Central memory CD8-positive, alpha-beta T cell (primary cell): ENCODE measurements at regions not wholly inside any gene's neighbourhood (a gene's known extent, or its start where the extent isn't known, plus 50 kb on each side); places are given as distances from the start of the nearest gene placed in this dataset.
"Not testable (repeated sequence)": the region's sequence is repeated elsewhere in the genome, so short reads cannot be mapped to it uniquely, and the experiment has no call there.

Experiments
- ATAC-seq: fragments of 150-1000 bp; cut with Tn5 transposase; replicated peaks from 2 replicates; pipeline ENCODE4 v1.10.0; 2022; ENCODE audit warnings: mild to moderate bottlenecking, moderate FRiP score, moderate number of reproducible peaks; ENCODE audit not compliant: poor library complexity, severe bottlenecking; ENCODE audit errors: extremely low read depth
- DNase-seq, 2 donors: peaks; one replicate each; pipeline ENCODE4 v3.0.0; 2021; ENCODE audit warnings: low spot score in 2 of 2
- H3K27ac Mint-ChIP-seq: one replicate; pipeline ENCODE4 v1.8.0; 2022; ENCODE audit warnings: low read depth, mild to moderate bottlenecking, moderate library complexity, mixed read lengths
- H3K27me3 Mint-ChIP-seq: one replicate; pipeline ENCODE4 v1.8.0; 2022; ENCODE audit warnings: mixed read lengths
- H3K36me3 Mint-ChIP-seq: one replicate; pipeline ENCODE4 v1.8.0; 2022; ENCODE audit warnings: mild to moderate bottlenecking, moderate library complexity, mixed read lengths; ENCODE audit not compliant: insufficient read depth
- H3K4me1 Mint-ChIP-seq: one replicate; pipeline ENCODE4 v1.8.0; 2022; ENCODE audit warnings: mixed read lengths
- H3K4me3 Mint-ChIP-seq: one replicate; pipeline ENCODE4 v1.8.0; 2022; ENCODE audit warnings: mild to moderate bottlenecking, moderate library complexity, mixed read lengths
- H3K9me3 Mint-ChIP-seq: one replicate; pipeline ENCODE4 v1.8.0; 2022; ENCODE audit warnings: mixed read lengths

DNA sequence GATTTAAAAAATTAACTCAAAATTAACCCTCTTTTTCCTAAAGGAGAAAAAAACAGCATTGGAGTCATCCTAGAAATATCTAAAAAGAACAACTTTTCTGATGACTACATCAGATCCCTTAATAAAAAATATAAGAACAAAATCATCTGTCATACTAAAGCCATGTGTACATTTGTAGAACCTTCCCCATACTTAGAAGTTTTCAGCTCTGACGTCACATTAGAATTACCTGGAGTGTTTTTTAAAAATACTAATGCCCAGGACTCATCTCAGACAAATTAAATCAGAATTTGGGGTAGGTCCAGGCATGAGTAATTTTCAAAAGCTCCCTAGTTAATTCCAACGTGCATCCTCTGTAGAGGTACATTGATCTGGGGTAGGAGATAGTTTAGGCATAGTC is 598.0 kb downstream of the DSC3 start:
- ATAC-seq (no peak), DNase-seq (no peak)
- H3K9me3 Mint-ChIP-seq, result peaks cover 16% of the 10 kb centered on the region
- H3K27ac Mint-ChIP-seq, result no peak overlapping the region
- H3K27me3 Mint-ChIP-seq, result no peaks in the 10 kb centered on the region
- H3K4me3 Mint-ChIP-seq, result no peak overlapping the region
- H3K4me1 Mint-ChIP-seq, result no peaks in the 10 kb centered on the region
- peaks cover 2% of the 10 kb centered on the region for H3K36me3 Mint-ChIP-seq

DNA sequence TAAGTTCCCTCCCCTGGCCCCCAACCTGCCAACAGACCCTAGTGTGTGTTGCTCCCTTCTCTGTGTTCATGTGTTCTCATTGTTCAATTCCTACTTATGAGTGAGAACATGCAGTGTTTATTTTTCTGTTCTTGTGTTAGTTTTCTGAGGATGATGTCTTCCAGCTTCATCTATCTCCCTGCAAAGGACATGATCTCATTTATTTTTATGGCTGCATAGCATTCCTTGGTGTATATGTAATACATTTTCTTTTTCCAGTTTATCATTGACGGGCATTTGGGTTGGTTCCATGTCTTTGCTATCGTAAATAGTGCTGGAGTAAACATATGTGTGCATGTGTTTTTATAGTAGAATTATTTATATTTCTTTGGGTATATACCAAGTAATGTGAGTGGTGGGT is 602.2 kb downstream of the DSC3 start:
- H3K4me1 Mint-ChIP-seq, result no peaks in the 10 kb centered on the region
- H3K27me3 Mint-ChIP-seq, result no peaks in the 10 kb centered on the region
- ATAC-seq, result no peak
- peaks cover 2% of the 10 kb centered on the region for H3K36me3 Mint-ChIP-seq
- H3K9me3 Mint-ChIP-seq, result peaks cover 26% of the 10 kb centered on the region
- no peak overlapping the region for H3K4me3 Mint-ChIP-seq
- no peak for DNase-seq
- H3K27ac Mint-ChIP-seq, result no peak overlapping the region

DNA sequence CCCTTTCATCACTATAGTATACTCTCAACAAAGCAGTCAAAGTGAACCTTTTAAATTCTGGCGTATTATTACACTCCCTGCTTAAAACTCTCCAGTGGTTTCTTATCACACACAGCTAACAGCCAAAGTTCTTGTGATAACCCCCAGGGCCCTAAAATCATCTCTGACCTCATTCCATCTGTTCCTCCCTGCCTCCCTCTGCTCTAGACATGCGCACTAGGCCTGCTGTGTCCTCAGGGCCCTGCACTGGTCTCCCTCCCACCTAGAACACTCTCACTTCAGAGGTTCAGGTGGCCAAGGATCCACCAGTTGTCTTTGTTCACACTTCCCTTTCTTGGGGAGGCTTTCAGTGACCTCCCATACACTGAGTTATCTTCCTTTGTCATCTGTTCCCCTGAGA is 603.4 kb downstream of the DSC3 start:
- H3K27ac Mint-ChIP-seq, result no peak overlapping the region
- ATAC-seq, result no peak
- H3K9me3 Mint-ChIP-seq, result peaks cover 26% of the 10 kb centered on the region
- no peaks in the 10 kb centered on the region for H3K4me1 Mint-ChIP-seq
- H3K27me3 Mint-ChIP-seq, result no peaks in the 10 kb centered on the region
- peaks cover 2% of the 10 kb centered on the region for H3K36me3 Mint-ChIP-seq
- H3K4me3 Mint-ChIP-seq, result no peak overlapping the region
- no peak for DNase-seq

DNA sequence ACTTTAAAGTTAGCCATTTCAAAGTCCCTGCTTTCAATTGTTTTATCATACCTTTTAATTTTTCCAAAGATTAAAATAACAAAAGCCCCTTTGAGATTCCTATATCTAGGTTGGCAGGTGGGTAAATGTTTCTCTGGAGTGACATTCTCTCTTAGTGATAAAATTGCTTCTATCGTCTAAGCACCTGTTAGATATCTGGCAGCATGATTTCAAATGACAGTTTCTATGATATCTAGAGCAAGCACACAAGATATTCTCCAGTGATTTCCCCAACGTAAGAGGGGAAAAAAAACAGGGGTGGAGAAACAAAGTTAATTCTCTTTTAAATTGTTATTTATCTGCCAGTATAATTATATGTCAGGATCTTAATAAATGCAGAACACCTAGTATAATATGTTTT is 610.2 kb downstream of the DSC3 start:
- Mint-ChIP-seq H3K27me3 (no peaks in the 10 kb centered on the region), H3K4me1 (no peaks in the 10 kb centered on the region), H3K27ac (no peak overlapping the region), H3K9me3 (peaks cover 12% of the 10 kb centered on the region), H3K4me3 (no peak overlapping the region), H3K36me3 (no peaks in the 10 kb centered on the region)
- DNase-seq (no peak), ATAC-seq (no peak)

DNA sequence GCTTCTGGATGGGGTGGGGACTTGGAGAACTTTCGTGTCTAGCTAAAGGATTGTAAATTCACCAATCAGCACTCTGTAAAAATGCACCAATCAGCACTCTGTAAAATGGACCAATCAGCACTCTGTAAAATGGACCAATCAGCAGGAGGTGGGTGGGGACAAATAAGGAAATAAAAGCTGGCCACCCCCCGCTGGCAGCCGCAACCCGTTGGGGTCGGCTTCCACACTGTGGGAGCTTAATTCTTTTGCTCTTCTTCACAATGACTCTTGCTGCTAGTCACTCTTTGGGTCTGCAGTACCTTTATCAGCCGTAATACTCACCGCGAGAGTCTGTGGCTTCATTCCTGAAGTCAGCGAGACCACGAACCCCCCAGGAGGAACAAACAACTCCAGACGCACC is 623.1 kb downstream of the DSC3 start:
- H3K27me3 Mint-ChIP-seq, H3K36me3 Mint-ChIP-seq, ATAC-seq, H3K4me1 Mint-ChIP-seq, H3K4me3 Mint-ChIP-seq, DNase-seq, H3K27ac Mint-ChIP-seq: not testable (repeated sequence)
- peaks cover 18% of the 10 kb centered on the region for H3K9me3 Mint-ChIP-seq

DNA sequence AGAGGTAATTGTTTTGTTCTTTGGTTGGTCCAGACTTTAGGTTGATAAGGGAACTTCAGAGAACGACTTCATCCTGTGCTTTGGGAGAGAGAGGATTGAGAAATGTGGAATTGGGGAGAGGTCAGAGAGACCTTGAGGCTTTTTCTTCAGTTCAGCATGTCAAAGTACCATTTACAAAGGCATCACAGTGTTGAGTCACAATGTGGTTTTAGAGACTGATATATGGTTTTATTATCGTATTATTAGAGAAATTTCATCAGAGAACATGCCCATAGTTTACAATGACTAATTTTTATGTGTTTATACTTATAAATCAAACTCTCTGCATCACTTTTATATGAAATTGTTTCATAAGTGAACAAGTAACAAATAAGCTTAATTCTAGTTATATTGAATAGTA is 626.6 kb downstream of the DSC3 start:
- no peak for DNase-seq
- H3K27me3 Mint-ChIP-seq, result no peaks in the 10 kb centered on the region
- peaks cover 2% of the 10 kb centered on the region for H3K36me3 Mint-ChIP-seq
- no peak for ATAC-seq
- H3K9me3 Mint-ChIP-seq, result peaks cover 25% of the 10 kb centered on the region
- no peak overlapping the region for H3K27ac Mint-ChIP-seq
- H3K4me1 Mint-ChIP-seq, result no peaks in the 10 kb centered on the region
- H3K4me3 Mint-ChIP-seq, result no peak overlapping the region

DNA sequence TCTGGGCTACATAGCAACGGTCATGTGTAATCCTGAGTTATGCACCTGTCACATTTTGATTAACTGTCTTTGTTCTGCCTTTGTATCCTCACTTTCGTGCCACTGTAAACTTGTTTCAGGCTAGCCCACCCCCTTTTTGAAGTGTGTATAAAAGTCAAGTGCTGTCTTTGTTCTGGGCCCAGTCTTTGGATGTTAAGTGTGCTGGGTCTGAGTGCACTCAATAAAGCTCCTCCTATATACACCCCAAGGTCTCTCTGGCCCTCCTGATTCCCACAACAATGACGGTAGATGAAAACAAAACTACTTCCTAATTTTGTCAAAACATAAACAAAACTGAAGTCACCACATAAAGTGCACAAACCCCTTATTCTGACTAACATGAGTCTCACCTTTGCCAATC is 633.4 kb downstream of the DSC3 start:
- no peak for ATAC-seq
- no peaks in the 10 kb centered on the region for H3K27me3 Mint-ChIP-seq
- H3K27ac Mint-ChIP-seq, result no peak overlapping the region
- H3K4me3 Mint-ChIP-seq, result no peak overlapping the region
- no peaks in the 10 kb centered on the region for H3K36me3 Mint-ChIP-seq
- H3K9me3 Mint-ChIP-seq, result peaks cover 18% of the 10 kb centered on the region
- no peak for DNase-seq
- no peaks in the 10 kb centered on the region for H3K4me1 Mint-ChIP-seq

DNA sequence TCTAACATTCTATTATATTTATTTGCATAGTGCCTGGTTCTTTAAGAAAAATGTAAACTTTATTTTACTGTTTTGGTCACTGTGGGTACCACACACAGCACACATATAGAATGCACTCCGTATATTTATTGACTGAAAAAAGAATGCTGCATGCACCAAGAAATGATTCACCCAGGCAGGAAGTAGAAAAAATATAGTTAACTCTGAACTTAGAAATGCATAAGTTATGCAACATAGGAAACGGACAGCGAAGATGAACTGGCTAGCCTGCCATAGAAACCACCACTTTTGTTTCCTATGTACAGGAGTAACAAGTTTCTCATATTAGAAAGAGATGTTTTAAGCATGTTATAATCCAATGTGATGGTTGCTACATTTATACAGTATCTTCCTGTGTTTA is 635.8 kb downstream of the DSC3 start:
- no peaks in the 10 kb centered on the region for H3K27me3 Mint-ChIP-seq
- H3K4me3 Mint-ChIP-seq, result no peak overlapping the region
- ATAC-seq (no peak), DNase-seq (no peak)
- no peaks in the 10 kb centered on the region for H3K36me3 Mint-ChIP-seq
- H3K27ac Mint-ChIP-seq, result no peak overlapping the region
- peaks cover 13% of the 10 kb centered on the region for H3K9me3 Mint-ChIP-seq
- H3K4me1 Mint-ChIP-seq, result no peaks in the 10 kb centered on the region

DNA sequence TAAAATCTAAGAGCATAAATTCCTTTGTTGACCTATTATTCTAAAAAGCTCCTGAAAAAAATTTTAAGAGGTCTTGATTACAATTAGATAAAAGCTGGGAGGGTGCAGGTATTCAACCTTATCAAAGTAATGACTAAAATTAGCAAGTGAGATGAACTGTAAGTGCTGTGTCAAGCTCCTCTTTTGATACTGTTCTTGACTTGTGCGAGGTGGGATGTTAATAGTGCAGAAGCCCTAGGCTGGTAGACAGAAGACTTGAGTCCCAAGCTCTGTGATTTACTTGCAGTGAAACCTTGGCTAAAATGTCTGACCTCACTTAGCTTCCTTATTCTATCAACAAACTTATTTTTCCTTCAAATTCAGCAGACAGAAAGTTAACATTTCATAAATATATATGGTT is 637.5 kb downstream of the DSC3 start:
- no peak overlapping the region for H3K27ac Mint-ChIP-seq
- H3K4me1 Mint-ChIP-seq, result no peaks in the 10 kb centered on the region
- H3K4me3 Mint-ChIP-seq, result no peak overlapping the region
- DNase-seq (no peak), ATAC-seq (no peak)
- no peaks in the 10 kb centered on the region for H3K36me3 Mint-ChIP-seq
- no peaks in the 10 kb centered on the region for H3K27me3 Mint-ChIP-seq
- peaks cover 21% of the 10 kb centered on the region for H3K9me3 Mint-ChIP-seq

DNA sequence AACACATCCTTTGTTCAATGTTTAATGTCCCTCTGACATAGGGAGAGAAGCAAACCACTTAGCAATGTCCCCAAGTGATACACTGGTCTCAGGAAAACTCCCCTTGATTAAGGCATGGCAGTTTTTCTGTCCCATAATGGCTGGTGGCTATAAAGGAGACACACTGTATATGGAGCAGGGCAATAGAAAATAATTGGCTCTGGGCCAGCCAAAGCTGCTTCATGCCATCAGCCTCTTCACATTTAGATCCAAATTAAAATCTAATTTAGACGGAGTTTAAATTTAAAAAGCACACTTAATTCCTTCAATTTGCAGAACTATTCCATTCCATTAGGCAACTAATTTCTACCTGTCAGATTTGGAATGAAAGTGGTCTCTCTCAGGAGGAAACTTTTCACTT is 638.1 kb downstream of the DSC3 start:
- no peaks in the 10 kb centered on the region for H3K4me1 Mint-ChIP-seq
- DNase-seq (no peak), ATAC-seq (no peak)
- peaks cover 16% of the 10 kb centered on the region for H3K9me3 Mint-ChIP-seq
- no peak overlapping the region for H3K4me3 Mint-ChIP-seq
- H3K36me3 Mint-ChIP-seq, result no peaks in the 10 kb centered on the region
- H3K27ac Mint-ChIP-seq, result no peak overlapping the region
- H3K27me3 Mint-ChIP-seq, result no peaks in the 10 kb centered on the region

DNA sequence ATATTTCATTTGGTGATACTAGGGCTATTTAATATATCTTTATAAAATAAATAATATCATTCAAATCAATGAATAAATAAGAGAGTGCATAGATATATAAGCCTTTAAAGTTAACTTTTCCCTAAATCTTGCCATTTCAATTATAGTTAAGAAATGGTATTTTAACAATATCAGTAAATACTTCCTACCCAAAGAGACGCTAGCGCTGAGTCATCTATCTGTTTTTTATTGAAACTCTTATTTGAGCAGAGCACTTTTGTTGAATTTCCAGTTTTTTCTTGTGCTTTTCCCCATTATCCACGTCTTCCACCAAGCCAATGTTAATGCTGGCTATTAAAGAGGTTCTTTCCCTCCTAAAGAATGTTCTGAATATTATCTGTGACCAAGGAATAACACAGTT is 639.3 kb downstream of the DSC3 start:
- Mint-ChIP-seq H3K4me3 (no peak overlapping the region), H3K4me1 (no peaks in the 10 kb centered on the region), H3K27ac (no peak overlapping the region), H3K36me3 (no peaks in the 10 kb centered on the region), H3K27me3 (no peaks in the 10 kb centered on the region), H3K9me3 (peaks cover 19% of the 10 kb centered on the region)
- ATAC-seq (no peak), DNase-seq (no peak)

DNA sequence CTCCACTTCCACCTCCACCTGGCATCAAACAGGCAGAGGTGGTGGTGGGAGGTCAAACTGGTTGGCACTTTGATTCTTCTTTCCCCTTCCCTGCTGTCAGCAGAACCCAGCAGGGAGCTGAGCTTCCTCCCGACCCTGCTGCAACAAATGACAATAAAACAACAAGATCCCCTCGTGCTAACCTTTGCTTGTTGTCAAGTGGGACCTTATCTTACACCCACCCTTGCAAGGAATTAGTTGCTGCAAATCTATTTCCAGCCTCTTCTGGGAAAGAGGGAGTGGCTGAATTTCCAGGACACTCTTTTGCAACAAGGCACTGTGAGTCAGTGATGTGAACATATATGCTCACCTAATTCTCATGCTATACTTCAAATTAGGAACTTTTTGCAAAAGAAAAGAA is 655.1 kb downstream of the DSC3 start:
- H3K4me1 Mint-ChIP-seq, result no peaks in the 10 kb centered on the region
- ATAC-seq, result no peak
- H3K27me3 Mint-ChIP-seq, result no peaks in the 10 kb centered on the region
- H3K9me3 Mint-ChIP-seq, result peaks cover 18% of the 10 kb centered on the region
- no peaks in the 10 kb centered on the region for H3K36me3 Mint-ChIP-seq
- no peak overlapping the region for H3K4me3 Mint-ChIP-seq
- no peak overlapping the region for H3K27ac Mint-ChIP-seq
- no peak for DNase-seq

DNA sequence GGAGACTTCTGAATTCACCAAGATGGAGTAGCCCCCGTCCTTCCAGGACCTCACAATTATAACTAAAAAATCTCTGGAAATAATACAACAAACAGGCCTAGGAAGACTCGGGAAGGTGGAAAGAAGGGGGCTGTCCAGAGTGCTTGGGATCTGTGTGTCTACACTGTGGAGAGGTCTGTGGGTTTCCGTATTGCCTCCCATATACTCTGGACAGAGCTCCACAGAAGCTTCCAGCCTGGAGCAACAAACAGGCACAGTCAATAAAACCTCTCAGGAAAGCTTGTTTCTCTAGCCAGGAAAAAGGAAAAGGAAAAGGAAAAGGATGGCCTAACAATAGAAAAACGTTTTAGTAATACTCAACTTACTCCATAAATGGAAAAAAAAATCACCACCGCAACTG is 655.9 kb downstream of the DSC3 start:
- DNase-seq (no peak), ATAC-seq (no peak)
- Mint-ChIP-seq H3K36me3 (no peaks in the 10 kb centered on the region), H3K27me3 (no peaks in the 10 kb centered on the region), H3K9me3 (peaks cover 22% of the 10 kb centered on the region), H3K27ac (no peak overlapping the region), H3K4me3 (no peak overlapping the region), H3K4me1 (no peaks in the 10 kb centered on the region)

DNA sequence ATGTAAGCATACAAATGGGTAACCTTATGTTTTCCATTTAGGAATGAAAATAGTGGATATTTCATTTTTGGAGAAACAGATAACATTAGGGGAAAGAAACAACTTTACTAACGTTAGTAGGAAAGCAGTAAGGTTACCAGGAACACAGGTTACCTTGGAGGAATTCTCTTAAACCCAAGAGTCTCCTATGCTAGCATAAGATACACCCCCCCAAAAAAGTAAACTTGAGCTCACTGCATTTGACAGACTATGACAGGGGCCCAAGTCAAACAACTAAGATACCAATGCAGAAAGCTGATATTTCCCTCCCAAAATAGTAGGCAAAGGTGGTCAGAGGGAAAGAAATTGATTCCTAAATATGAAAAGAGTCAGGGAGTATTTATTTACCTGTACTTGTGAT is 656.9 kb downstream of the DSC3 start:
- DNase-seq (no peak), ATAC-seq (no peak)
- Mint-ChIP-seq H3K4me1 (no peaks in the 10 kb centered on the region), H3K36me3 (no peaks in the 10 kb centered on the region), H3K4me3 (no peak overlapping the region), H3K27ac (no peak overlapping the region), H3K27me3 (no peaks in the 10 kb centered on the region), H3K9me3 (peaks cover 22% of the 10 kb centered on the region)
